Brain pericyte (primary cell): ENCODE measurements at regions not wholly inside any gene's neighbourhood (a gene's known extent, or its start where the extent isn't known, plus 50 kb on each side); places are given as distances from the start of the nearest gene placed in this dataset.

Source experiments
- DNase-seq: peaks from one replicate; pipeline ENCODE4 v3.0.0-alpha.2; 2012; ENCODE audit warnings: low read depth, low spot score

DNA sequence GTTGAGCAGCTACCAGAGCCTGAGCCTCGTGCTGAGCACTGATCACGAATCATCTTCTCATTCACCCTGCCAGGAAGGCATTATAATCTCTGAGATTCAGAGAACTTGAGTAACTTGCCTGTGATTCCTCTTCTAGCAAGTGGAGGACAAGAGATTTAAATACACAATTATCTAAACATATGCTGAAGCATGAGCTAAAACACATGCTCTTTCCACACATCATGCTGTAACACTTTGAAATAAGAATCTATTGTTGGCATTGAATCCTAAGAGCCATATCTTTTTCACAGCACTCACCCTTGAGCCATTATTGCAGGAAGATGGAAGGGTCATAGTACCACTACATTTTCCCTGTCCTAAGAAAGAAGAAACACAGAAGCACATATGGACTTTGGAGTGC is 722.5 kb upstream of the API5 start:
- DNase-seq = no peak

DNA sequence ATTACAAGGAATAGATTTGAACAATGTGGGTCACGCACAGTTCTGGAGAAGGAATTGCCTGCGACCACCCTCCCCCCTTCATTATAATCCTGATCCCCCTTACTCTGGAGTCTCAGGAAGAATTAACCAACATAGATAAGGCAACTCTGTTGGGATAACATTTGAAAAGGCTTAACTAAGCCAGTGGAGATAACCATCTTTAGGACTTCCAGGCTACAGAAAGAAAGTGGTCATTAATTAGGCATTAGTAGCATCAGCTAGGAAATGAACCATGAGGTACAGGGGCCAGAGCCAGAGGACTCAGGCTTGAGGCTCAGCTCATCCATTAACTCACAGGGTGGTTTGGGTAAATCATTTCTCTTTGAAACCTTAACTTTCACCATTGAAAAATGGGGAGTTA is 720.0 kb upstream of the API5 start:
- DNase-seq = no peak

DNA sequence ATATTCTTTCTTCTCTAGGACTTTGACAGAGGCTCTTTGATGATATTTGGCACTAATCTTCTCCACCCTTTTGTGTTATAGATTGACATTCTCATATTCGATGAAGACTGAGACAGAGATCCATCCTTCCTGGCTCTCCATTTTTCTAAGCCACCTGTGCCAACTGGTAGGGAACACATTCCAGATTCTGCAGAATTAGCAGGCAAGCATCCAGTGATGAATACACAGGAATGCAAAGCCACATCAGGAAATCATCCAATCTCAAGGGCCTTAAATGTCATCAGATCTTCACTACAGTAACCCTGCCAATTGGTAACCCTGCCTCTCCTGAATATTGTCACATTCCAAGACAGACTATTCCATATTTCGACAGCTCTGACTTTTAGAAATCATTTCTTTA is 718.4 kb upstream of the API5 start:
- DNase-seq = no peak

DNA sequence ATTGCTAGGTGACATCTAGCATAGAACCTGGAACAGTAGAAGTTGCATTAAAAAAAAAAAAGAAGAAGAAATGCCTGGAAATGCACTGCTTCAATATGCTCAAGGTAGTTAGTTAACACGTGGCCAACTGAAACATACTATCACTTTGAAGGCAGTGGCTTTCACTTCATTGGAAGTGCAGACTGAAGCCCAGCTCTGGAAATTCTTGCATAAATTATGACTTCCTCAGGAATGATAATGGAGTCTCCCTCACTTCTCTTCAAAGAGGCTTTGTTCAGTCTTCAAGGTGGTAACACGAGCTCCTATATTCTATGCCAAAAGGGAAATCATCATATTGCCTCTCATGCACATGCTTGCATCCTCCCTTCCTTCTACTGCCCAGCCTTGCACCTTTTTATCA is 715.9 kb upstream of the API5 start:
- DNase-seq = no peak

DNA sequence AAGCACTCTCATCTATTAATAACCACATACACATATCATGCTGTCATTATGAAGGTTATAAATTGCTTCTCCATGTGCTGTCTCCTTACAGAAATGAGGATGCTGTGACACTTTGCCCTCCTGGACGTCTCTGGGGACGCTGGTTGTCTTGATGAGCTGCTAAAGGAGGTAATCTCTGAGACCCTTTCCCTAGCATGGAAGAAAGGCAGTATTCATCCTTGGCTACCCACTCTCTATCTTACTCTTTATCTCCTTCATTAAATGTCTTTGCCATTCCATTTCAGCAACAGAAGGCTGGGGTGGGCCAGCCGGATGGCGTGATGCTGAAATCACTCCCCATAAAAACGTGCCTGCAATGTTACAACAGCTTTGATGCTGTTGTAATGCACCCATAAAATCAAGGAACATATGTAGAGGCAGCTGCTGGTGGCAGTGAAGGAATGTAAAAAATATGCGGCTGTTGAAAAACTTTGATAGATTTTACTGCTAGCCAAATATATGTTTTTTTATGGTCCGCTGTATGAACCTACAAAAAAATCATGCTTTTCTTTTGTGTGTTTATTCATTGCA is 715.1 kb upstream of the API5 start:
- no peak for DNase-seq

DNA sequence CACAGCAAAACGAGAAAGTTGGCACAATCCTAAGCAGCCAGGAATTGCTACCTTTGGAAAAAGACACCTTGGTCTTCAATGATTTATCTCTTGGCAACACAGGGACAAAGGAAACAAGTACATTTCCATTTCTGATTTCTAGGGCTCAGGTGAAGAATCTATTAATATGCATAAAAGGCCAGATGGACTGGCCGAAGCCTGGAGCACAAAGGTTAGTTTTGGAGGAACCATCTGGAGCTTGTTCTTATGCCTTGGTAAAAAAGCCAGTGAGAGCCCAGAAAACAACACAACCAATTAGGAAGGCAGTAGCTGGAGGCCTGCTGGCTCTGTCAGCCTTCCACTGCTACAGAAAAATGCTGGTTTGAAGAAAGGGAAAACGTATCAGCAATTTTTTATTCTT is 713.5 kb upstream of the API5 start:
- no peak for DNase-seq

DNA sequence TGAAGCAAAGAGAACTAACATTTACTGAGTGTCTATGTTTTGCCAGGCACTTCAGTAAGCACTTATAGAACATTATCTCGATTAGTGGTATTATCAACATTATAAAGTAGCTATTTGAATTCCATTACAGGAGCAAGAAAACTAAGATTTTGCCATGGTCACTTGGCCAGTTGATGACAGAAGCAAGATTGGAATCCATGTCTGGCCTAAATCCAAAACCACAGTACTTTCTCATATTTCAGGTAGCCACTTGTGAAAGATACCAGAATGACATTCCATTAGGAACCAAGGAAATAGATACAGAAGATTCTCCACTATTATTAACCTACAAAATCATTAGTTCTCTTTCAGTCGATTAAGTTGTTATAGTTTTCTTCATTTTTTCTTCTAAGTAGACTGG is 691.0 kb upstream of the API5 start:
- no peak for DNase-seq

DNA sequence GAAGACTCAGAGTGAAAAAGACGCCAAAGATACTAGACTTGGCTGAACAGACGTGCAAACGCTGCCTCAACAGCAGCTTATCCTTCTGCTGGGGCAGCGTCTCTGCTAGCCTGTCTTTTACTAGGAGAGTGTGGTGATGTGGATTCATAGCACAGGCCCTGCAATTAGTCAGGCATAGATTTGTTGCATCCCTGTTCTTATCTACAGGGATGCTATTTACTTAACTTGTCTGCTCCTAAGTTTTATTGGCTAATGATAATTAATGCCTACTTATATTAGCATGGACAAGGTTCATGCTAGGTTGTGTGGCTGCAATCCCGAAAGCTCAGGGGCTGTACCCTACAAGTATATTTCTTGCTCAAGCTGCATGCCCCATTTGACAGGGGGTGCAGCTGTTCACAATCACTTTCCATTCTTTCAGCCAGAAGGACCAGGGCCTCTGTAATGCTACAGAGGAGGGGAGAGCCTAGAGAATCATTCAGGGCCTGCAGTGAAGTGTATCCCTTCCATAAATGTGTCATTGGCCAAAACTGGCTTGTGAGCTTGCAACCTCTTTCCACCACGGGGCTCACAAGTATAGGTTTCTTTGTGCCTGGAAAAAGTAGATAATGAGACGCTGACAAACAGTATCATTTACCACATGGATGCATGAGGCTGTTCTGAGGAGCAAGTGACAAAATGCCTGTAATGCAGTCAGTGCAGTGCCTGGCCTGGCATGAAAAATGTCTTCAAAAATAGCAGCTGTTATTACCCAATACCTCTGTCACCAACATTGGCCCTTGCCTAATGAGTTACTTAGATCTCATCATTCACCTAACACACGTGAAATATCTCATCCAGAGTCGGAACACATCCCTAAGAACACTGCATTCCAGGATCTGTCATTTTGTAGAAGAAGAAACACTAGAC is 685.8 kb upstream of the API5 start:
- no peak for DNase-seq

DNA sequence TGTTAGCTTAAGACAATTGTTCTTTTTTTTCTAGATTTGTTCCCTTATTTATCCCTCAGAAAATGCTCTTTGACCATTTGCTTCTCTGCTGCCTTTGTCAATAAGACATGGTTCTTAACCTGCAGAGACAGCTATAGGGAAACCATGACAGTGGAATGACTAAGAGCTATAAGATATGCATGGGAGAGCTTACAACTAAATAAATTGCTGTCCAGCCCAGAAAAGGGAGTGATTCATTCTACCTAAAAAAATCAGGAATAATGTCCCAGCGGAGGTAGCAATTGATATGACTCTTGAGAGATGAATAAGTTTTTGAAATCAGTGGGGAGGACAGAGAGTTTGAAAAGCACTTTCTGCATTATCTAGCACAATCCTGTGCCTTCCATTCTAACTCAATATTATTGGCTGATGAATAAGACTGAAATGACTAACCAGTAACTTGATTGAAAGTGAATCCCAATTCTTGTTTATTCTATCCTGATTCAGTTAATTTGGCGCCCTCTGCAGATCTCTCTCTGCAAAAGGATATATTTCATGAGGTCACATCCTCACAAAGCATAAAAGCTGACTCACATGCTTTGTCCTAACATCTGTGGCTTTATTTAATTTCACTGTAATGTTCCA is 680.5 kb upstream of the API5 start:
- DNase-seq = no peak

DNA sequence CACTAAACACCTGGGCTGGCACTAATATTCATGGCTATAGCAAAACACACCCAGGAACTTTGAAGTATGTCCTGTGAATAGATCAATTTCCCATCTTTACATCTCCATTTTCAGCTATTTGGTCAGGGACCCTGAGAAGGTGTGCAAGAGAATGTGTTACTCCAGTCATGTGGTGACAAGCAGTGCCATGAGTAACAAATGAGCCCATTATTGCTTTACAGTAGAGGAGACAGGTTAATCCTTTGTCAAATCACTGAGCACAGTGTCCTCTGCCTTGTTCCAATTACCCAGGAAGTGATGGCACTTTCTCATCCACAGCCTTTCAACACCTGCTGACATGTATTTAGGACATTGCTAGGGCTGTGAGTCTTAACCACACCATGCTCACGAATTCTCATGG is 664.8 kb upstream of the API5 start:
- DNase-seq = no peak

DNA sequence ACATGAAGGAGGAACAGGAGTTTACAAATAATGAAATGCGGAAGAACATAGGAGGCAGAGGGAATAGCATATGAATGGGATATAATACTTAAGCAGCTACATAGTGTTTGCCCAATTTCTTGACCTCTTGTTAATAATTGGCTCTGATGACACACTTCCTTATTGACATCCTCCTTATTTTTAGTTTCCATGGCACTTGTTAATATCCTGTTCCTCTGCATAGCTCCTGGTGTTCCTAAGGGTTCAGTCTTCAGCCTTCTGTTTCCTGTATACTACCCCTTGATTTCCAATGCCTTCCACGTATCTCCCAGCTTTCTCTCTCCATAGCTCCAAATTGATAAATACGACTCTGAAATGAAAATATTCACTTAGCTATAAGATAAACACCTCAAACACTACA is 663.8 kb upstream of the API5 start:
- no peak for DNase-seq

DNA sequence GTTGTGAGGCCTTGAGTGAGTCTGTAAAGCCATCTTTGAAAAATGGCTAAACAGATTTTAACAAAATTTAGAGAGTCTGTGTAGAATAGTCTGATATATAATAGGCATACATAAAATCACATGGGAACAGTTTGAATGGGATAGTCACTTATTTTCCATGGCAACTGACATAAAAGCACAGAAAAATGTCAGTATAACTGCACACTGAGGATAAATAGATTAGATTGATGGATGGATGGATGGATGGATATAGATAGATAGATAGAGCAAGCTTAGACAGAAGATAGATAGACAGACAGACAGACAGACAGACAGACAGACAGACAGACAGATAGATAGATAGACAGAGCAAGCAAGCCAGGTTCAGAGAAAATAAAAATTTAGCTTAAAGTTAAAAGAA is 660.2 kb upstream of the API5 start:
- DNase-seq = no peak

DNA sequence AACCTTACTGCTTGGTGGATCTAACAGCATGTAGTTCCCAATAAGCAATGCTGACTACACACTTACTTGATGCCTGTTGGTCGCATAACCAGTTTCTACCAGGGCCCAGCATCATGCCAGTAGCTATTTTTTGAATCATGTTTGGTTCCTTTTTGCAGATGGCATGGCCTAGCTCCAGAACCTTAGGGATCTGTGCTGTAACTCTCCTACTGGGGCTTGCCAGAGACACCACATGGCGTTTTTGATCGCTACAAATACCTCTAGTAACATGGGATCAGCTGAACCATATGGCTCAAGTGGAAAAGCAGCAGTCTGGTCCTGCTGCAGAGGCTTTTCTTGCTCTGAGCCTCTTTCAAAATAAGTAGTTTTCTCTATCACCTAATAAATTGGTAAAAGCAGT is 654.6 kb upstream of the API5 start:
- DNase-seq = no peak

DNA sequence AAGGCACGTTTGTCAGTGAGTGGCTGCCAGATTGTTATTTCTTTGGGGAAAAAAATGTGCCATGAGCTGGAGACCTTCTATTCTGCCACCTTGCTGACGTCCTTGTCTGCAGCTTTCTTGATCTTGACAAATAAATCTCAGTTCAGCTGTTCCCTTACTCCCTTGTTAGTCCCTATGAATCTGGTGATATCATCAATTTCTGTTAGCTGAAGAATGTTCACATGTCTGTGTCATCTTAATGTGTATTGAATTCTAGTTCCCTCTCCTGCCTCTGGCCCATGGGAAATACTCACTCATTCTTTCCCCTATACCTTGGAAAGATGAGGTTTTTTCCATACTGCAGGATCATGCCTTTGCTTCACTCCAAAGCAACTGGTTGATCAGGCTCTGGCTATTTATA is 649.9 kb upstream of the API5 start:
- no peak for DNase-seq

DNA sequence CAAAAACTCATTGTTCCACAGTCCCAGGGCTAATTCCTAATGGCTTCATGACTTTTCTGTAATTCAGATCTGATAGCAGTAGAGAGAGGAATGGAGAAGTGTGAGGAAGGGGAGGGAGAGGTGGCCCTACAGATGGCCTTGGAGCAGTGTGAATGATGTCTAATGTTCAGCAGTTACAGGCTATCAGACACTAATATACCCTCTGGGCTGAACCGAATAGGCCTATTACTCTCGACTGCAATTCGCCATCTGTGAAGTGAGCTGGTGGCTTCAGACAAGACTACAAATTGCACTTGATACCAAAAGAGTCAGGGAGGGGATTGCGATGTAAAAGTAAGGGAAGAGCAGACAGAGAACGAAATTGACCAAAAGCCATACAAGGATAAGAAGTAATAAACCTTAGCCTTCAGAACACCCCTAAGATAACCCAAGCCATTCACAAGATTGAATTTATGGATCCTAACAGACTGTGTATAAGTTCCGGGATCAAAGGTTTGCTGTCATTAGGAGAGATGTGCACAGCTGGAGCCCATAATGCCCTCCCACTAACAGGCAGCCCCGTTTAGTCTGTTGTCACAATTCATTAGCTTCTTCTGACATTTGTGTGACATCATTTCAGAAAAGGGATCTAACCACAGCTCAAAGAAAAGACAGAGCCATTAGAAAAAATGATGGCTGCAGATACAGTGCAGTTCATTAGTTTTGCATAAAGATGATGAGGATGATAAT is 642.4 kb upstream of the API5 start:
- no peak for DNase-seq

DNA sequence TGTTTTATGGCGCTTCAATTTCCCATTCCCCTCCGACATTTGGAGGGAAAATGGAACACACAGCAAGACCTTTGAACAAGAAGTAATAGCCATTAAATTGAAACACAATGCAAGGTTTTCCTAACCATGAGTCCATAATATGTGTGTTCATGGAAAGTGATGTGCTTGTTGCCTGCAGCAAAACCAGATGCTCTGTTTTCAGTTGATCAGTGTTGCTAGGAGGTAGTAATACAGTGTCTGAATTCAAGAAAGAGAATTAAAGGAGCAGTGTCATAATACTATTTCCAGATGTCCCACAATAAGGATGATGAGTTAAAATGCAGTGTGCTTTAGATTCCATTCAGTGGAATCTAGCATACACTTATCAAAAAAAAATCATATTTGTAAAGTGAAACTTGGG is 637.4 kb upstream of the API5 start:
- DNase-seq = no peak

DNA sequence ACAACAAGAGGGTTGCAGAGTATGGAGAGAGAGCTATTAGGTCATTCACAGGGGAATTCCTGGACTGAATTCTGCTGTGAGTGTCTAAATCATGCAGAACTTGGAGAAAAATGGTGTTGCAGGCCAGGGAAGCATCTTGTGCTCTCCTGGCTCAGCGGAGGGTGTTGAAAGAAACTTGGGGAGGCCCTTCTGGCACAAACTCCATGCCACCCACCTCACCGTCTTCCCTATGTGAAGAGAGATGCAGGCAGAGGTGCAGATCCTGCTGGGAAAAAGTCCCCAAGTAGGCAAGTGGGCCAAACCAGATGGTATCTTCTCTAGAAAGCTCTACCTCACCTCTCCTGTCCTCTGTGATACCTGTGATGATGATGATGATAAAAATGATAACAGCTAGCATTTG is 604.3 kb upstream of the API5 start:
- no peak for DNase-seq

DNA sequence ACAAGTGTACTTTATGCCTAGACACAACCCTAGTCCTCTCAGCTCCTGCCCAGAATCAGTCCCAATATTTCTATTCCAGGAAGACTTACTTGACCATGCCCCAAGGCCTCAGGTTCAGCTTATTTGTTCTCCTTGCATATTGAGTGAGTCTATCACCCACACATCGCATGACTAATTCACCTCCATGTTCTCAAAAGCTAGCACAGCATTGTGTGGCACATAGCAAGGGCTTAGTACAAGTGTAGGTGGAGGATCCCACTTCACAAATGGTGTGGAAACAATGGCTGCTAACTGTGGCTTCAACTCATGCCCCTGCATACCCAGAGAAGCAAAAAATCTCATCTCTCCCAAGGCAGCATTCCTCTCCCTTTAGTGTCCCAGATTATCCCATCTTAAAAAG is 602.6 kb upstream of the API5 start:
- no peak for DNase-seq

DNA sequence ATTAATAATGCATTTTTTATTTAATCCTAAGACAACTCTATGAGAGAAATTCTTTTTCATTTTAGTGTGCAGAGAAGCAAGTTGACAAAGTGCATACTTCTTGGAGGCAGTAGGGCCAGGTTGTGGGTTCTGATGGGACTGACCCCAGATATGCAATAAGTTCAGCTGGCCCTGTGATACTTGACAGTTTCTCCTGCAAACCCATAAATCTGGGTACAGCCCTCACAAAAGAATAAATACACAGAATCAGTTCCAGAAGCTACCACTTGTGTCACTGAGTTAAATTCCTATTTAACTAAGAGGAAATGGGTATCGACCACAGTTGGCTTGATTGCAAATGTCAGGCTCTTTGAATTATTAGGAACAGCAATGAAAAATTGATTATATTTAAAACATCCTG is 598.5 kb upstream of the API5 start:
- DNase-seq = no peak

DNA sequence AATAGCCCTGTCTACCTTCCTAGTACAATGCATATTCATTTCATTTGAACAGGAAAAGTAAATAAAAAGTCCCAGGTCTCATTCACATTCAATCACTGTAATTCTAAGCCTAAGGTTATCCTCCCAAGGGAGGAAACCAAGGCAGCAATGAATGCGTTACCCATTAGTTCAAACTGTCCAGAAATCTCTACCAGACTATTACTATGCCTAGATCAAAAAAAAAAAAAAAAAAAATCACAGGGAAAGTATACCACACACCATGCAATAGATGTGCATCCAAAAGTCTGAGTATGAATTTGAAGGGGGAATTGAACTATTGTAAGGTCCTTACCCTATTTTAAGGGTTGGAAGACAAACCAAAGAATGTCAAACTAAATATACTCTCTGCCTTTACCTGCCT is 598.0 kb upstream of the API5 start:
- no peak for DNase-seq

DNA sequence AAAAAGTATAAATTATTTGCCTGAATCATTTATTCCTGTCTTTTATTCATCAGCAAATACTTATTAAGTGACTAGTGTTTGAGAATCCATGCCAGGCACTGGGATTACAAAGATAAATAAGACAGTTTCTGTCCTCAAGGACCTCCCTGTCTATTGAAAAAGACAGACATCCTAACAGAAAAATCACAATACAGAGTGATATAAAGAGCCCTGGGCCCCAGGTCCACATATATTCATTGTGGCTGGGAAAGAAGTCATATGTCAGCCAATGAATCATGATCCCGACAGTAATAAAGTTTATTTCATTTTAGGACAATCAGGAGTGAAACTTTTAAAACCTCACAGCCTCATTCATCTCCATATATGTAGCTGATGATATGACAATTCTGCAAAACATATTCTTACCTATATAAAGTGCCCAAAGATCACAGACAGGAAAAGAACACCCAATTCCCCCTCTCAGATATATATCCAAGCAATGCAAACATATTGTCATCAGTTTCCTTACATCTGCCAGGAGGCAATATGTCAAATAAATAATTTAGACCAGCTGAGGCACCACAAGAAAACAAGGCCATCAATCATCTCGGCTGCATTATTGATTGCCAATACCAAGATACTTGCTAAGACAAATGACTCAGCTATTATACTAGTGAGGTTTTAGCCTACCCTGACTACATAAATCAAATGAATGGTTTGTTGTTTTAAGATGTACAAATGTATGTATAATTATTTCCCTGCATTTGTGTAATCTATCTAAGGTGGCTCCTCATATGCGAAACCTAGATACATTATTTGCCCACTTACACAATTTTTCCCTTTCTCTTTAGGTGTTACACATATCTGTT is 590.9 kb upstream of the API5 start:
- DNase-seq = no peak

DNA sequence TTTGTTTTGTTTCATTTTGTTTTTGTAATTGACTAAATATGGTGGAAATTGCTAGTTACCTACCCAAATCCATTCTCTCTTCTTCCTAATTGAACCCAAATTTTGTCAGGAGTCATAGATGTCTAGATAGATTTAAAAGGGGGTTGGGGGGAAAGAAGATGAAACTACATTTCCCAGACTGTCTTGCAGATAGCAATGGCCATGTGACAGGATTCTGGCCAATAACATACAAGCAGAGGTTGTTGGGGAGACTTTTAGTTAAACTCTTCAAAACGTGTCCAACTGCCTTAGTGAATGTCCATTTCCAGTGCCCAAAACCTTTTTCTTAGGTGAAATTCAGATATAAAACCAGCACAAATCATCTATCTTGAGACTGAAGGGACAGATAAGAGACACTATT is 583.9 kb upstream of the API5 start:
- no peak for DNase-seq
